Activated naive CD8-positive, alpha-beta T cell treated with anti-CD3 and anti-CD28 coated beads, Interleukin-2, amount 10 ng/mL, durations not matched to agents 7 days and 5 days (primary cell): ENCODE measurements at regions not wholly inside any gene's neighbourhood (a gene's known extent, or its start where the extent isn't known, plus 50 kb on each side); places are given as distances from the start of the nearest gene placed in this dataset.
"Not testable (repeated sequence)": the region's sequence is repeated elsewhere in the genome, so short reads cannot be mapped to it uniquely, and the experiment has no call there.

ENCODE experiments used
- ATAC-seq: fragments of 150-1000 bp; cut with Tn5 transposase; one replicate; pipeline ENCODE4 v1.10.0; 2021; ENCODE audit warnings: low read depth, moderate library complexity
- POLR2A ChIA-PET: fragments of 350-600 bp; sonication (Branson Sonifier 250); formaldehyde crosslinking; loops from one replicate; lab custom pipeline; 2021; ENCODE audit warnings: antibody characterized with exemption; lab: Charles Lee
- DNase-seq: peaks from one replicate; pipeline ENCODE4 v3.0.0; 2021
- H3K27ac Mint-ChIP-seq: one replicate; pipeline ENCODE4 v1.8.0; 2022; ENCODE audit warnings: mild to moderate bottlenecking, mixed read lengths
- H3K27me3 Mint-ChIP-seq: one replicate; pipeline ENCODE4 v1.8.0; 2022; ENCODE audit warnings: mild to moderate bottlenecking, moderate library complexity, mixed read lengths
- H3K36me3 Mint-ChIP-seq: one replicate; pipeline ENCODE4 v1.8.0; 2021; ENCODE audit warnings: mild to moderate bottlenecking, mixed read lengths
- H3K4me1 Mint-ChIP-seq: one replicate; pipeline ENCODE4 v1.8.0; 2021; ENCODE audit warnings: mixed read lengths
- H3K4me3 Mint-ChIP-seq: one replicate; pipeline ENCODE4 v1.8.0; 2022; ENCODE audit warnings: mild to moderate bottlenecking, moderate library complexity, mixed read lengths
- H3K9me3 Mint-ChIP-seq: one replicate; pipeline ENCODE4 v1.8.0; 2021; ENCODE audit warnings: mixed read lengths

GRCh38 chr14:54256156-54256555, 140.7 kb upstream of the CDKN3 start:
- no peak for DNase-seq
- Mint-ChIP-seq H3K36me3 (no peaks in the 10 kb centered on the region), H3K9me3 (no peaks in the 10 kb centered on the region), H3K4me1 (no peaks in the 10 kb centered on the region), H3K27ac (no peak overlapping the region), H3K4me3 (no peak overlapping the region), H3K27me3 (peaks cover 7% of the 10 kb centered on the region)
- POLR2A ChIA-PET = no interaction called here
- ATAC-seq = no peak

GRCh38 chr14:54257424-54257823, 139.4 kb upstream of the CDKN3 start:
- Mint-ChIP-seq H3K4me3 (no peak overlapping the region), H3K27ac (no peak overlapping the region), H3K27me3 (peaks cover 11% of the 10 kb centered on the region), H3K36me3 (no peaks in the 10 kb centered on the region), H3K4me1 (no peaks in the 10 kb centered on the region), H3K9me3 (no peaks in the 10 kb centered on the region)
- no peak for ATAC-seq
- POLR2A ChIA-PET = no interaction called here
- no peak for DNase-seq

DNA sequence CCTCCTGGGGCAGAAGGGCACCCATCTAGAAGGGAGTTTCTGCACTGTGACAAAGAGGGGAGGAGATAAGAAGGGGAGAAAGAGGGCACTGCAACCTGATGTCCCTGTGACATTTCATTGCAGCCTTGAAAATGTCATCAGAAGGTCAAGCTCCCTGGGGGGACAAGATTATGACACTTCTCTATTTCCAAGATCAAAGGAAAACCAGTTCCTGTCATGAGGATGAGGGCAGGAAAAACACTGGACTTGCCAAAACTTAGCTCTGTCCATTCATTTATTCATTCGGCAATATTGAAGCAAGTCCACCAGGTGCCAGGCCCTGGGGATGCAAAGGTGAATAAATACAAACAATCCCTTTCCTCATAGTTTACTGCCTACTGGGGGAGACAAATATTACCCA, 138.4 kb upstream of the CDKN3 start:
- Mint-ChIP-seq H3K4me3 (no peak overlapping the region), H3K27ac (no peak overlapping the region), H3K9me3 (no peaks in the 10 kb centered on the region), H3K36me3 (no peaks in the 10 kb centered on the region), H3K4me1 (no peaks in the 10 kb centered on the region), H3K27me3 (peaks cover 13% of the 10 kb centered on the region)
- POLR2A ChIA-PET = no interaction called here
- ATAC-seq (no peak), DNase-seq (no peak)

- DNase-seq (no peak), ATAC-seq (no peak)
- H3K27me3 Mint-ChIP-seq = peaks cover 15% of the 10 kb centered on the region
- no peak overlapping the region for H3K4me3 Mint-ChIP-seq
- no peak overlapping the region for H3K27ac Mint-ChIP-seq
- no peaks in the 10 kb centered on the region for H3K9me3 Mint-ChIP-seq
- H3K4me1 Mint-ChIP-seq = no peaks in the 10 kb centered on the region
- POLR2A ChIA-PET = no interaction called here
- no peaks in the 10 kb centered on the region for H3K36me3 Mint-ChIP-seq
Observed at GRCh38 chr14:54259821-54260220, 137.0 kb upstream of the CDKN3 start.

- Mint-ChIP-seq H3K27me3 (peaks cover 15% of the 10 kb centered on the region), H3K36me3 (no peaks in the 10 kb centered on the region), H3K4me3 (no peak overlapping the region), H3K4me1 (no peaks in the 10 kb centered on the region), H3K27ac (no peak overlapping the region), H3K9me3 (no peaks in the 10 kb centered on the region)
- ATAC-seq (no peak), DNase-seq (no peak)
- POLR2A ChIA-PET = no interaction called here
Observed at GRCh38 chr14:54261283-54261682, 135.5 kb upstream of the CDKN3 start.

DNA sequence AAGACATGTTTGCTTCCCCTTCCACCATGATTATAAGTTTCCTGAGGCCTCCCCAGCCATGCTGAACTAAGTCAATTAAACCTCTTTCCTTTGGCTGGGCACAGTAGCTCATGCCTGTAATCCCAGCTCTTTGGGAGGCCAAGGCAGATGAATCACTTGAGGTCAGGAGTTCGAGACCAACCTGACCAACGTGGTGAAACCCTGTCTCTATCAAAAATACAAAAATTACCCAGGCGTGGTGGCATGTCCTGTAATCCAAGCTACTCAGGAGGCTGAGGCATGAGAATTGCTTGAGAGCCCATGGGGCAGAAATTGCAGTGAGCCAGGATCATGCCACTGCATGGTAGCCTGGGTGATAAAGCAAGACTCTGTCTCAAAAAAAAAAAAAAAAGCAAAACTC, 130.2 kb upstream of the CDKN3 start:
- H3K27me3 Mint-ChIP-seq, POLR2A ChIA-PET: not testable (repeated sequence)

DNA sequence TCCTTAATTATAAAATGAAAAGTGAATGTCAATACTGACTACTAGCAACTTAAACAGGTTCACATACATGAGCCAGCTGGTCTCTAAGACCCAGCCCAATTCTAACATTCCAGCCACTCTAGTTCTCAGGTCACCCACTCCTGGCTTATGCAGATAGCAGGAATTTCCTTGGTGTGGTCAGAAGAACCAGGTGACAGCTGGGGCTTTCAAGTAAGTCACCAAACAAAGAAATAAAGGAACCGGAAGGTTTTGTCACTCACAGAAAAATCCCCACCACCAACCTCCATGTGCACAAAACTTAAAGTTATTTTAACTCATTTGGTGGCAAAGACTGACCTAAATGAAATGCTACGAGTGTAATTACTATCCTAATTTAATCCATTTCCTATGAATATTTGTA, 129.6 kb upstream of the CDKN3 start:
- H3K27me3 Mint-ChIP-seq = peaks cover 6% of the 10 kb centered on the region
- no peak overlapping the region for H3K4me3 Mint-ChIP-seq
- no peaks in the 10 kb centered on the region for H3K36me3 Mint-ChIP-seq
- POLR2A ChIA-PET = no interaction called here
- H3K27ac Mint-ChIP-seq = no peak overlapping the region
- peaks cover 9% of the 10 kb centered on the region for H3K4me1 Mint-ChIP-seq
- ATAC-seq (no peak), DNase-seq (no peak)
- no peaks in the 10 kb centered on the region for H3K9me3 Mint-ChIP-seq

More for the DNA sequence above, 130.2 kb upstream of the CDKN3 start:
- DNase-seq, H3K27ac Mint-ChIP-seq, H3K36me3 Mint-ChIP-seq, H3K9me3 Mint-ChIP-seq, H3K4me3 Mint-ChIP-seq, H3K4me1 Mint-ChIP-seq, ATAC-seq: not testable (repeated sequence)

DNA sequence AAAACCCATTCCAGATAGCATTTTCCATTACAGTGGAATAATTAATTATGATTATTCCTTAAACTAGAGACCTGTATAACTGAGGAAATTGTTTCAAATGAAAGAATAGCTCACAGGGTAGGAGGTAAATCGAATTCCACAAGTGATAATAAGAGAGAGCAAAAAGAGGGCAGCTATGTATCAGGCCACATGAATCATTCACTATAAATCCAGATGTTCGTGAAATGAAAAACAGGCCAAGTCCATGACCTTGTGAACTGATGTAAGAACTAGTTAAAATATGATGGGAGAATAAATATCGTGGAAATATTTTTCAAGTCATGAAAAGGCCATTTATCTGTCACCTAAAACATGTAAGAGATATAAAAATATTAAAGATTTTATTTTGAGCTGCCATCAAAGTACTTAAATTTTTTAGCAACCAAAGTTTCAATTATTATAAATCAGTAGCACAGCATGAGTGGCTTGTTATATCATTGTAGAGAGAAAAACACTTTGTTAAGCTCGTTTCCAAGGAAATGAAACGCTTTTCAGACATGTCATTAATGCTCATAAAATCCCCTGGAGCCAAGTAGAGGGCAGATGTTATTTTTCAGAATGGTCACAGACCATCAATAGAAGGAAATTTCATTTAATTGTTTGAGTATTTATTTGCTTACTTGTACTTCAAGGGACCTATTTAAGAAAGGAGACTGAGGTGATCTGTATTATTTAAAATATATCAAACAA, 120.6 kb upstream of the CDKN3 start:
- POLR2A ChIA-PET = no interaction called here
- Mint-ChIP-seq H3K4me3 (no peak overlapping the region), H3K36me3 (no peaks in the 10 kb centered on the region), H3K9me3 (no peaks in the 10 kb centered on the region), H3K4me1 (no peaks in the 10 kb centered on the region), H3K27ac (no peak overlapping the region), H3K27me3 (peaks cover 6% of the 10 kb centered on the region)
- DNase-seq (no peak), ATAC-seq (no peak)

- Mint-ChIP-seq H3K4me3 (no peak overlapping the region), H3K9me3 (no peaks in the 10 kb centered on the region), H3K4me1 (no peaks in the 10 kb centered on the region), H3K27me3 (peaks cover 6% of the 10 kb centered on the region), H3K36me3 (no peaks in the 10 kb centered on the region), H3K27ac (no peak overlapping the region)
- DNase-seq (no peak), ATAC-seq (no peak)
- POLR2A ChIA-PET = no interaction called here
Observed at GRCh38 chr14:54278087-54278486, 118.7 kb upstream of the CDKN3 start.

DNA sequence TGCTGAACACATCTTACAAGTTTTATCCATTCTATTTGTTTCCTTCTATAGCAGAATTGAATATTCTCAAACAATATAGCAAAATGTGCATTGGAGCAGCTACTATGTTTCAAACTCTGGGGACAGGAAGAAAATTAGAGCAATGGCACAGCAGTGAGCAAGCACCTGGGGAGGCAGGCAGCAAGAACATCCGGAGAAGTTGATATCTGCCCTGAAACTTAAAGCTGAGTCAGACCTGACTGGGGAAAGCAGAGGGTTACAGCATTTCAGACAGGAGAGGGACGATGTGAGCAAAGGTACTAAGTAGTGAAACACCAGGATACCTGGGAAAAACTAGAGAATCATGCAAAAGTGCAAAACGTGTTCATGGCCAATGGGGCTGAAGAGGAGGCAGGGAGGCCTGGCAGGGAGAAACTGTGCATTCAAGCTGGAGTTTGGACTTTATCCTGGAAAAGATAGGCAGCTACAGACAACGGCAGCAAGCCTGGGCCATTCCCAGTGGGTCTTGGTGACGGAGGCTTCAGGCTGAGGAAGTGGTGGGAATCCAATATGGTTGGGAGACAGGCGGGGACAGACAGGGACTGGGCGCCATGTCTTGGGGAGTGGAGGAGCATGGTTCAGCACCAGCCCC, 118.0 kb upstream of the CDKN3 start:
- POLR2A ChIA-PET = no interaction called here
- Mint-ChIP-seq H3K9me3 (no peaks in the 10 kb centered on the region), H3K27ac (no peak overlapping the region), H3K36me3 (no peaks in the 10 kb centered on the region), H3K27me3 (peaks cover 6% of the 10 kb centered on the region), H3K4me3 (no peak overlapping the region), H3K4me1 (no peaks in the 10 kb centered on the region)
- DNase-seq = no peak
- no peak for ATAC-seq

DNA sequence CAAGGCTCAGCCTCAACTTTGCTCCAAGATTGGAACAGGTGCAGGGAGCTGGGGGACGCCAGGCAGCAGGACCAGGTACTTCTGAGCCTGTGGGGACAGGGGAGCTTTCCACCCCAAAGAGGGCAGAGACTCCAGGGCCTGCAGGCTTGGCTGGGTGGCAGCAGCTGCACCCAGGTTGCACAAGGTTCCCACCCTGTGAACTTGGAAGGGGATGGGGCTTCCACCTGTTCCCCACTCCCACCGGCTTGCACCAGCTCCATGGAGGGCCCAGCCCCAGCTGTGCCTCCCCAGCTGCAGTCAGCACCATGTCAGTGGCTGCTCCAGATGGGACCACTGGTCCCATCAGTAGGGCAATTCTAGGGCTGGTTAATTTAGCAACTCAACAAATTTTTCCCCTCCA, 114.0 kb upstream of the CDKN3 start:
- POLR2A ChIA-PET = no interaction called here
- ATAC-seq (no peak), DNase-seq (no peak)
- H3K27ac Mint-ChIP-seq = no peak overlapping the region
- H3K9me3 Mint-ChIP-seq = no peaks in the 10 kb centered on the region
- no peaks in the 10 kb centered on the region for H3K36me3 Mint-ChIP-seq
- H3K27me3 Mint-ChIP-seq = peaks cover 3% of the 10 kb centered on the region
- H3K4me1 Mint-ChIP-seq = no peaks in the 10 kb centered on the region
- no peak overlapping the region for H3K4me3 Mint-ChIP-seq

GRCh38 chr14:54285030-54285429, 111.8 kb upstream of the CDKN3 start:
- H3K4me3 Mint-ChIP-seq = no peak overlapping the region
- H3K27me3 Mint-ChIP-seq = peaks cover 3% of the 10 kb centered on the region
- no peaks in the 10 kb centered on the region for H3K36me3 Mint-ChIP-seq
- DNase-seq (no peak), ATAC-seq (no peak)
- H3K4me1 Mint-ChIP-seq = no peaks in the 10 kb centered on the region
- no peaks in the 10 kb centered on the region for H3K9me3 Mint-ChIP-seq
- no peak overlapping the region for H3K27ac Mint-ChIP-seq
- POLR2A ChIA-PET = no interaction called here

DNA sequence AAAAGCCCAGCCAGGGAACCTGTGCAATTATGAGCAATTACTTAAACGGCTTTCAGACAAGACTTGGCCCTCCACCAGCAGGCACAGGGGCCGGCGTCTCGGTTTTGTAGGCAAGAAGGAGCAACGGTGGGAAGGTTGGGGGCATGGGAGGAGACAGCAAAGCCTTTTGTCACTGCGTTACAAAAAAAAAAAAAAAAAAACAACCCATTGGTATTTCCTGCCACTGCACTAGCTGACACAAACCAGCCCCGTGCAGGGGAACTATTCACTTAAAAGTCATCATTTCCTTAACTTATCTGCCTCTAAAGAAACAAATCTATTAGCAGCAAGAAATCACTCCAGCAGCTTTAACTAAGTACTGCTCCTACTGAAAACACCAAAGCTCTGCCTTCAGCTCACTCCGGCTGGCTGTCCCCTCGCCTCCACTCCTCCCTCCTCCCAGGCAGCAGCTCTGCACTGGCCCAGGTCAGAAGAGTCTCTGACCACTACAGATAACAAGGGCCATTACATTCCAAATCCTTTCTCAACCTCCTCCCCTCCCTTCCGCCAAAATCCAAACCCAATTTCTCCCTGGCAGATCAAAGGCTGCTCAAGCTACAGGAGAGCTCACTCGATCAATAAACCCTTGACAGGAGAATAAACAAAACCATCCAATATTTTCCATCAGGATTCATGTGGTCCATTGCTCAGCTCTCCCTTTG, 105.2 kb upstream of the CDKN3 start:
- no peak overlapping the region for H3K27ac Mint-ChIP-seq

GRCh38 chr14:54294802-54295201, 102.0 kb upstream of the CDKN3 start:
- POLR2A ChIA-PET = no interaction called here
- Mint-ChIP-seq H3K9me3 (peaks cover 1% of the 10 kb centered on the region), H3K27ac (no peak overlapping the region), H3K4me3 (no peak overlapping the region), H3K36me3 (no peaks in the 10 kb centered on the region), H3K27me3 (peaks cover 46% of the 10 kb centered on the region), H3K4me1 (no peaks in the 10 kb centered on the region)
- DNase-seq (no peak), ATAC-seq (no peak)

More for the DNA sequence above, 105.2 kb upstream of the CDKN3 start:
- Mint-ChIP-seq H3K9me3 (peaks cover 1% of the 10 kb centered on the region), H3K4me1 (no peaks in the 10 kb centered on the region), H3K36me3 (no peaks in the 10 kb centered on the region), H3K4me3 (no peak overlapping the region), H3K27me3 (peaks cover 30% of the 10 kb centered on the region)
- DNase-seq (no peak), ATAC-seq (no peak)
- POLR2A ChIA-PET = interaction anchor here (0.7 kb wide), 1 partner anchor 103 kb away, joined by 4 read pairs; no protein-coding TSS in a partner anchor
